PC-3 (cell line): ENCODE measurements at regions not wholly inside any gene's neighbourhood (a gene's known extent, or its start where the extent isn't known, plus 50 kb on each side); places are given as distances from the start of the nearest gene placed in this dataset.
"Not testable (repeated sequence)": the region's sequence is repeated elsewhere in the genome, so short reads cannot be mapped to it uniquely, and the experiment has no call there.

Experiments used
- ATAC-seq: fragments of 200-7000 bp; cut with Tn5 transposase; 2 replicates; pipeline ENCODE4 v1.9.1; 2020; ENCODE audit warnings: mild to moderate bottlenecking, moderate library complexity
- BruUV-seq: library from RNA; stranded (reverse); fragments of 400-500 nt; replicated peaks from 2 replicates; lab custom pipeline; 2021; lab: Mats Ljungman, UMichigan
- CTCF ChIA-PET: fragments of 300-600 bp; sonication (Branson Sonifier 250); formaldehyde crosslinking; loops from one replicate; lab custom pipeline; 2022; ENCODE audit warnings: antibody characterized with exemption; lab: Charles Lee
- POLR2A ChIA-PET: fragments of 300-600 bp; sonication (Branson Sonifier 250); formaldehyde crosslinking; loops from one replicate; lab custom pipeline; 2022; ENCODE audit warnings: antibody characterized with exemption; ENCODE audit not compliant: unreplicated experiment; lab: Charles Lee
- DNase-seq: peaks from one replicate; pipeline ENCODE4 v3.0.0-alpha.2; 2015
- H2AFZ ChIP-seq: fragments of 300-600 bp; sonication (generic); 2 replicates; pipeline ENCODE4 v1.6.0; 2016; ENCODE audit warnings: antibody characterized with exemption, low read length
- H3F3A ChIP-seq: fragments of 300-600 bp; sonication (generic); one replicate; pipeline ENCODE4 v1.6.0; 2017; ENCODE audit warnings: antibody characterized with exemption, low read length, control low read depth, mild to moderate bottlenecking; ENCODE audit not compliant: unreplicated experiment
- H3K27ac ChIP-seq: fragments of 300-600 bp; sonication (generic); 2 replicates; pipeline ENCODE4 v1.5.1; 2016; ENCODE audit warnings: mild to moderate bottlenecking, low read length
- H3K27me3 ChIP-seq: fragments of 300-600 bp; sonication (generic); 2 replicates; pipeline ENCODE4 v1.6.1; 2016; ENCODE audit warnings: low read length, mixed read lengths
- H3K36me3 ChIP-seq: fragments of 300-600 bp; sonication (generic); 2 replicates; pipeline ENCODE4 v1.6.1; 2016; ENCODE audit warnings: low read depth, mixed run types, low read length, mixed read lengths
- H3K4me1 ChIP-seq: fragments of 300-600 bp; sonication (generic); 2 replicates; pipeline ENCODE4 v1.5.1; 2016; ENCODE audit warnings: low read length; ENCODE audit not compliant: insufficient read depth
- H3K4me2 ChIP-seq: fragments of 300-600 bp; sonication (generic); 2 replicates; pipeline ENCODE4 v1.6.0; 2016; ENCODE audit warnings: low read length
- H3K4me3 ChIP-seq: fragments of 300-600 bp; sonication (generic); 2 replicates; pipeline ENCODE4 v1.5.1; 2016; ENCODE audit warnings: mild to moderate bottlenecking, low read length, mixed read lengths
- H3K79me2 ChIP-seq: fragments of 300-600 bp; sonication (generic); 2 replicates; pipeline ENCODE4 v1.6.1; 2017; ENCODE audit warnings: low read length, mixed read lengths
- H3K9ac ChIP-seq: fragments of 300-600 bp; sonication (generic); 2 replicates; pipeline ENCODE4 v1.6.0; 2016; ENCODE audit warnings: mild to moderate bottlenecking, low read length
- H3K9me2 ChIP-seq: fragments of 300-600 bp; sonication (generic); replicated peaks from 2 replicates; pipeline ENCODE4 v1.6.1; 2016; ENCODE audit warnings: mixed run types, low read length, mixed read lengths
- H3K9me3 ChIP-seq: fragments of 300-600 bp; sonication (generic); 2 replicates; pipeline ENCODE4 v1.6.1; 2016; ENCODE audit warnings: low read length, mixed read lengths
- H4K20me1 ChIP-seq: fragments of 300-600 bp; sonication (generic); 2 replicates; pipeline ENCODE4 v1.6.1; 2016; ENCODE audit warnings: low read length, mixed read lengths
- EZH2 ChIP-seq: fragments of 300-600 bp; sonication (generic); IDR thresholded peaks from one replicate; pipeline ENCODE4 v1.6.1; 2017; ENCODE audit warnings: antibody characterized with exemption, mild to moderate bottlenecking, low read length; ENCODE audit not compliant: unreplicated experiment
- EZH2phosphoT487 ChIP-seq: fragments of 300-600 bp; sonication (generic); IDR thresholded peaks from 2 replicates; pipeline ENCODE4 v1.6.1; 2018; ENCODE audit warnings: mild to moderate bottlenecking, antibody characterized with exemption, low read length, borderline replicate concordance
- intact Hi-C: fragments of 100-400 bp; cut with micrococcal nuclease; formaldehyde crosslinking; loops from 2 replicates; pipeline ENCODE4 v1.9.0; 2023
- TF ChIP-seq, protein P1 (sequence below): fragments of 300-600 bp; sonication (generic); conservative IDR thresholded peaks from 2 replicates; pipeline ENCODE4 v1.5.1; 2017; ENCODE audit warnings: antibody characterized with exemption, low read depth, mild to moderate bottlenecking, low read length

DNA sequence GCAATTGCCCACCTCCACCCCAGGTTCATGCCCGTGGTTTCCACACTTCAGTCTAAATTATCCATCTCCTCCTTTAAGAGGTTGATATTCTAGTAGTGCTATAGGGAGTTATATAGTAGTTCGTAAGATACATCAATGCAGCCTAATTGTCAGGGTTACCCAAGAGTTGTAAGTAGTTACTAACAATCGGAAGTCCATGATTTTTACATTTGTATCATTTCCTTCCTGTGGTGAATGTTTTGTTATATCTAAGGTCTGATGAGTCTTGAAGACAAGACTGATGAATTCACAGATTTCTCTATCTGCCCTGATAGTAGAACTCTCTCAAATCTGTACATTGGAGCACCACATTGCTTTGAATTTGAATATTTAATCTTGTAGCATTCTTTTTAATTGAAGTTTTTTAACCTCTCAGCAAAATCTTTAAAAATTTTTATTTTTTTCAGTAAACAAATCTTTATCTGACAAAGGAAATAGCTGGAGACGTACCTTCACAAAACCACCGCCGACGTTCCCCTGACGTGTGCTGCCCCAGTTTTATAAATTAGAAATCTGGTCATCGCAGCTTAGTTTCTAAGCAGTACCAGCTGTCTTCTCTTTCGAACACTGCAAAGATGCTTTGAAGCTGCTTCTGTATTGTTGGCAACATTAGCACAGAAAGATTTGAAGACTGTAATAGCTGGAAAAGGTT is 264.5 kb downstream of the SOCS6 start:
- H2AFZ ChIP-seq = no peak overlapping the region
- no peak overlapping the region for H3K4me3 ChIP-seq
- no peak overlapping the region for H3K4me2 ChIP-seq
- TF ChIP-seq EZH2 = no peak
- TF ChIP-seq, protein P1, sequence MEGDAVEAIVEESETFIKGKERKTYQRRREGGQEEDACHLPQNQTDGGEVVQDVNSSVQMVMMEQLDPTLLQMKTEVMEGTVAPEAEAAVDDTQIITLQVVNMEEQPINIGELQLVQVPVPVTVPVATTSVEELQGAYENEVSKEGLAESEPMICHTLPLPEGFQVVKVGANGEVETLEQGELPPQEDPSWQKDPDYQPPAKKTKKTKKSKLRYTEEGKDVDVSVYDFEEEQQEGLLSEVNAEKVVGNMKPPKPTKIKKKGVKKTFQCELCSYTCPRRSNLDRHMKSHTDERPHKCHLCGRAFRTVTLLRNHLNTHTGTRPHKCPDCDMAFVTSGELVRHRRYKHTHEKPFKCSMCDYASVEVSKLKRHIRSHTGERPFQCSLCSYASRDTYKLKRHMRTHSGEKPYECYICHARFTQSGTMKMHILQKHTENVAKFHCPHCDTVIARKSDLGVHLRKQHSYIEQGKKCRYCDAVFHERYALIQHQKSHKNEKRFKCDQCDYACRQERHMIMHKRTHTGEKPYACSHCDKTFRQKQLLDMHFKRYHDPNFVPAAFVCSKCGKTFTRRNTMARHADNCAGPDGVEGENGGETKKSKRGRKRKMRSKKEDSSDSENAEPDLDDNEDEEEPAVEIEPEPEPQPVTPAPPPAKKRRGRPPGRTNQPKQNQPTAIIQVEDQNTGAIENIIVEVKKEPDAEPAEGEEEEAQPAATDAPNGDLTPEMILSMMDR = no peak
- no peak for TF ChIP-seq EZH2phosphoT487
- peaks cover 13% of the 10 kb centered on the region; the same call in 1 of the 2 replicates for H3K27me3 ChIP-seq
- no peak overlapping the region for H3K27ac ChIP-seq
- no peaks in the 10 kb centered on the region for H4K20me1 ChIP-seq
- H3K36me3 ChIP-seq = no peaks in the 10 kb centered on the region
- no peaks in the 10 kb centered on the region for H3K79me2 ChIP-seq
- ATAC-seq (no peak), DNase-seq (no peak)
- H3K9me2 ChIP-seq = no peaks in the 10 kb centered on the region
- H3K4me1 ChIP-seq = no peaks in the 10 kb centered on the region
- no TSS peak for BruUV-seq
- intact Hi-C loops = no loop called here
- POLR2A ChIA-PET = no interaction called here
- H3K9me3 ChIP-seq = no peaks in the 10 kb centered on the region
- H3K9ac ChIP-seq = no peak overlapping the region
- CTCF ChIA-PET = no interaction called here
- H3F3A ChIP-seq = no peaks in the 10 kb centered on the region

DNA sequence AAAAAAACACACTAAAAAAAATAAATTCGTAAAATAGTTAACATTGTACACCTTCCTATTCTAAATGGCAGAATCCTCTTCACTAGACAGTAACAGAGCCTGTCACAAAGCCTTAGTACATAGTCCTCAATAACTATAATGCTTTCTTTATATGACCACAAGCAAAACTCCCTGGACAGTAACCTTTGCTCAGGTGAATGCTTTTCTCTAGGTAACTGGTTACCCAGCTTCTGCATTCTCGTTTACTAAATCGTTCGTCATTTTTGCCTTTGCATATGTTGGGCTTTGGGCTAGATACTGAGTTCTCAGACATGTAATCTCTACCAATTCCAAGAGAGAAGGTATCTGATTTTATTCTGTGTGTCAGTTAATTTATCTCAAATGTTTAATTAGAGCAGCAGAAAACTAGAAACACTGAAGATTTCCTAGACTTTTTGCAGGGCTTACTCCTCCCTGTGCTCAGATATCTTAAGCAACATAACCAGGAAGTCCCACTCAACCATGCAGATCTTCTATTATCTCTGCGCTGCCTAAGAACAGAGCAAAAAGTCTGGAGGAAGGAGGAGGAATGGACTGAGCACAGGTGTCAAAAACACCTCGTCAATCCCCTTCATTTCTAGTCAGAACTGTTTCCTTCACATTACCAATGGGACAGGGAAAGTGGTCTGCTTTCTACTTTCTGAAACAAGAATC is 247.7 kb downstream of the SOCS6 start:
- Histone ChIP-seq H3K27ac (no peak overlapping the region), H3K4me1 (no peaks in the 10 kb centered on the region), H3F3A (no peaks in the 10 kb centered on the region), H2AFZ (no peak overlapping the region), H4K20me1 (no peaks in the 10 kb centered on the region), H3K36me3 (no peaks in the 10 kb centered on the region), H3K9me3 (no peaks in the 10 kb centered on the region), H3K4me2 (no peak overlapping the region), H3K27me3 (peaks cover 29% of the 10 kb centered on the region), H3K9me2 (no peaks in the 10 kb centered on the region), H3K9ac (no peak overlapping the region), H3K4me3 (no peak overlapping the region), H3K79me2 (no peaks in the 10 kb centered on the region)
- DNase-seq (no peak), ATAC-seq (no peak)
- intact Hi-C loops = no loop called here
- POLR2A ChIA-PET = no interaction called here
- TF ChIP-seq, protein P1 = no peak
- TF ChIP-seq EZH2 = no peak
- TF ChIP-seq EZH2phosphoT487 = no peak
- CTCF ChIA-PET = no interaction called here
- no TSS peak for BruUV-seq

DNA sequence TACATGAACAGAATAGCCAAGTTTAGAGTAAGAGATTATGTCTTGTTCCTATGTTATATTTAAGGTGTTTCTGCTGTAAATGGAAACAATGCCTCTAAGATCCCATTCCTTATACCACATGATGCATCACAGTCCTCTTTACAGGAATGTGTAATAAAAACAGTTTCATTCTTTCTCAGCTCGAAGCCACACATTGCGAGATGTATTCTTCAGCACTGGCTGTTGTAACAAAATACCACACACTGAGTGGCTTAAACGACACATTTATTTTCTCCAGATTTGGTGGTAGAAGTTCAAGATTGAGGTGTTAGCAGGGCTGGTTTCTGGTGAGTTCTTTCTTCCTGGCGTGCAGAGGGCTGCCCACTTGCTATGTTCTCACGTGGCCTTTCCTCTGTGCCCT is 246.2 kb downstream of the SOCS6 start:
- no TSS peak for BruUV-seq
- H2AFZ ChIP-seq = no peak overlapping the region
- no peaks in the 10 kb centered on the region for H3K36me3 ChIP-seq
- no peak overlapping the region for H3K27ac ChIP-seq
- no peaks in the 10 kb centered on the region for H4K20me1 ChIP-seq
- ChIA-PET CTCF (no interaction called here), POLR2A (interaction anchor here (0.6 kb wide), 1 partner anchor 10 kb away, joined by 3 read pairs; no protein-coding TSS in a partner anchor)
- intact Hi-C loops = no loop called here
- no peaks in the 10 kb centered on the region for H3K79me2 ChIP-seq
- H3K4me1 ChIP-seq = no peaks in the 10 kb centered on the region
- H3K4me3 ChIP-seq = no peak overlapping the region
- H3F3A ChIP-seq = no peaks in the 10 kb centered on the region
- ATAC-seq (no peak), DNase-seq (no peak)
- H3K9me2 ChIP-seq = no peaks in the 10 kb centered on the region
- H3K9ac ChIP-seq = no peak overlapping the region
- H3K27me3 ChIP-seq = peaks cover 29% of the 10 kb centered on the region
- TF ChIP-seq, protein P1 = no peak
- TF ChIP-seq EZH2 = no peak
- TF ChIP-seq EZH2phosphoT487 = no peak
- no peak overlapping the region for H3K4me2 ChIP-seq
- no peaks in the 10 kb centered on the region for H3K9me3 ChIP-seq

DNA sequence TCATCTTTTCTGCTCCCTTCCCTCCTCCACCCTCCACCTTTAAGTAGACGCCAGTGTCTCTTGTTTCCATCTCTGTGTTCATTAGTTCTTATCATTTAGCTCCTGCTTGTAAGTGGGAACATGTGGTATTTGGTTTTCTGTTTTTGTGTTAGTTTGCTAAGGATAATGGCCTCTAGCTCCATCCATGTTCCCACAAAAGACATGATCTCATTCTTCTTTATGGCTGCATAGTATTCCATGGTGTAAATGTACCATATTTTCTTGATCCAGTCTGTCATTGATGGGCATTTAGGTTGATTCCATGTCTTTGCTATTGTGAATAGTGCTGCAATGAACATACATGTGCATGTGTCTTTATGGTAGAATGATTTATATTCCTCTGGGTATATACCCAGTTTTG is 236.5 kb downstream of the SOCS6 start:
- H3K36me3 ChIP-seq, H3K27ac ChIP-seq, ATAC-seq, H3K9ac ChIP-seq, H3K79me2 ChIP-seq, intact Hi-C loops, POLR2A ChIA-PET, DNase-seq, H4K20me1 ChIP-seq, H2AFZ ChIP-seq, H3K9me2 ChIP-seq, CTCF ChIA-PET, H3K4me3 ChIP-seq, H3K9me3 ChIP-seq, BruUV-seq, H3F3A ChIP-seq, H3K4me2 ChIP-seq: not testable (repeated sequence)
- H3K4me1 ChIP-seq = peaks cover 13% of the 10 kb centered on the region; the same call in 1 of the 2 replicates
- H3K27me3 ChIP-seq = peaks cover 25% of the 10 kb centered on the region; the same call in 1 of the 2 replicates
